ENCODE measurements at regions not wholly inside any gene's neighbourhood (a gene's known extent, or its start where the extent isn't known, plus 50 kb on each side); places are given as distances from the start of the nearest gene placed in this dataset.

DNA sequence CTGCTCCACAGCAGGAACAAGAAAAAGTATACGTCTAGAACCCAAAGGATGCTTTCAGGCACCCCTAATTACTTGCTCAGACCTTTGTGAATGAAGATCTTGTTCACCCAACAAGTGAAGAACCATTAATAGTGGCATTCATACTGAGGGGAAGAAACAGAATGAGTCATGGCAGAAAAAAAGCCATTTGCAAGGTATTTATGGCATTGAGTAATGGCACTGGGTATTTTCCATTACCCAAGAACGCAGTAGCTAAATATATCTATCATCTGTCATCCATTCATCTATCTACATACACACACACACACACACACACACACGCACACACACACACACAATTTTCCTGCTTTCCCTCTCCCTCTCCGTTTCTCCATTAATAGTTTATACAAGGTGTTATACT is 56.4 kb upstream of the XIRP2 start:
- H3K4me3 ChIP-seq (ENCODE audit: low read length in 2 of 2): no peak overlapping the region
- no peak for ATAC-seq (ENCODE audit: low FRiP score)
- 43 to 45% methylated on average over 4 of the region's 4 CpGs for whole genome bisulfite sequencing, 2 donors
- H3K4me1 ChIP-seq (ENCODE audit: control insufficient read depth in 1 of 2, insufficient read depth in 2 of 2, low read length in 2 of 2): no peaks in the 10 kb centered on the region
- H3K36me3 ChIP-seq (ENCODE audit: control insufficient read depth in 1 of 2, insufficient read depth in 2 of 2, low read length in 1 of 2): no peaks in the 10 kb centered on the region
- no peaks in the 10 kb centered on the region for H3K9me3 ChIP-seq (ENCODE audit: control insufficient read depth, low read length)
- H3K27me3 ChIP-seq (ENCODE audit: control insufficient read depth in 1 of 2, insufficient read depth in 2 of 2, low read length in 1 of 2): peaks cover 0 to 2% of the 10 kb centered on the region in 2 donors
- intact Hi-C loops (cut with DNase I): no loop called here
- DNase-seq: no peak
- no peak overlapping the region for H3K27ac ChIP-seq (ENCODE audit: low read depth in 1 of 2, low read length in 2 of 2)

- H3K36me3 ChIP-seq (ENCODE audit: control insufficient read depth in 1 of 2, insufficient read depth in 2 of 2, low read length in 1 of 2): no peaks in the 10 kb centered on the region
- H3K9me3 ChIP-seq (ENCODE audit: control insufficient read depth, low read length): no peaks in the 10 kb centered on the region
- no peaks in the 10 kb centered on the region for H3K4me1 ChIP-seq (ENCODE audit: control insufficient read depth in 1 of 2, insufficient read depth in 2 of 2, low read length in 2 of 2)
- intact Hi-C loops (cut with DNase I): no loop called here
- no peak overlapping the region for H3K4me3 ChIP-seq (ENCODE audit: low read length in 2 of 2)
- H3K27ac ChIP-seq (ENCODE audit: low read depth in 1 of 2, low read length in 2 of 2): no peak overlapping the region
- DNase-seq (no peak), ATAC-seq (ENCODE audit: low FRiP score) (no peak)
- H3K27me3 ChIP-seq (ENCODE audit: control insufficient read depth in 1 of 2, insufficient read depth in 2 of 2, low read length in 1 of 2): no peaks in the 10 kb centered on the region
These were observed 62.4 kb upstream of the XIRP2 start for GRCh38 chr2:166825914-166826313.

- ATAC-seq (ENCODE audit: low FRiP score) (no peak), DNase-seq (no peak)
- intact Hi-C loops (cut with DNase I): no loop called here
- peaks cover 0 to 2% of the 10 kb centered on the region in 2 donors for H3K4me1 ChIP-seq (ENCODE audit: control insufficient read depth in 1 of 2, insufficient read depth in 2 of 2, low read length in 2 of 2)
- WGBS, 2 donors: 72 to 79% methylated on average over 5 of the region's 5 CpGs
- H3K36me3 ChIP-seq (ENCODE audit: control insufficient read depth in 1 of 2, insufficient read depth in 2 of 2, low read length in 1 of 2): no peaks in the 10 kb centered on the region
- no peaks in the 10 kb centered on the region for H3K9me3 ChIP-seq (ENCODE audit: control insufficient read depth, low read length)
- H3K4me3 ChIP-seq (ENCODE audit: low read length in 2 of 2): no peak overlapping the region
- no peaks in the 10 kb centered on the region for H3K27me3 ChIP-seq (ENCODE audit: control insufficient read depth in 1 of 2, insufficient read depth in 2 of 2, low read length in 1 of 2)
- H3K27ac ChIP-seq (ENCODE audit: low read depth in 1 of 2, low read length in 2 of 2): no peak overlapping the region
These were observed 73.9 kb upstream of the XIRP2 start for GRCh38 chr2:166814335-166814734.

DNA sequence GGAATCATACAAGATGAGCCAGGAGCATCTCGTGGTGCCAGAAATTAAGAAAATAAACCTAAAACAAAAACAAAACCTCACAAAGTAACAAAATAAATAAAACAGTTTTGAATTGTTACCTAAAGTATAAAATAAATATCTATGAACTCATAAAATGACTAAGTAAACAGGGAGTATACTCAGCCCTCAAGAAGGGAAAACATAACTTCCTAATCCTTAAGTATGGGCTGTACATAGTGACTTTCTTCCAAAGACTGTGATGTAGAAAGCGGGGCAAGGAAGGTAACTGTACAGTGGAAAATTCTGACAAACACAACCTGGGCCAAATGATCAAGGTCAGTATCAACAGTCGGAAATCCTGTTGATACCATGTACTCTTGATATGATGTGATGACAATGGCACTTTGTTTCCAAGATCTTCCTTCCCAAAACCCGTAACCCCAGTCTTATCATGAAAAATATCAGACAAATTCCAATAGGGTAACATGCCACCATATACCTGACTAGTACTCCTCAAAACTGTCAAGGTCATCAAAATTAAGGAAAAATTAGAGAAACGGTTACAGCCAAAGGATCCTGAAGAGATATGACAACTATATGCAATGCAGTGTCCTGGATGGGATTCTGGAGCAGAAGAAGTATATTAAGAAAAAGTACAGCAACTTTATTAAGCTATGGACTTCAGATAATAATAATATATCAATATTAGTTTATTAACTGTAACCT is 76.0 kb upstream of the XIRP2 start:
- Histone ChIP-seq H3K27me3 (ENCODE audit: control insufficient read depth in 1 of 2, insufficient read depth in 2 of 2, low read length in 1 of 2) (no peaks in the 10 kb centered on the region), H3K4me3 (ENCODE audit: low read length in 2 of 2) (no peak overlapping the region), H3K4me1 (ENCODE audit: control insufficient read depth in 1 of 2, insufficient read depth in 2 of 2, low read length in 2 of 2) (peaks cover 0 to 2% of the 10 kb centered on the region in 2 donors), H3K27ac (ENCODE audit: low read depth in 1 of 2, low read length in 2 of 2) (no peak overlapping the region), H3K9me3 (ENCODE audit: control insufficient read depth, low read length) (no peaks in the 10 kb centered on the region), H3K36me3 (ENCODE audit: control insufficient read depth in 1 of 2, insufficient read depth in 2 of 2, low read length in 1 of 2) (no peaks in the 10 kb centered on the region)
- intact Hi-C loops (cut with DNase I): no loop called here
- 79 to 81% methylated on average over 5 of the region's 5 CpGs for WGBS, 2 donors
- no peak for ATAC-seq (ENCODE audit: low FRiP score)
- no peak for DNase-seq

DNA sequence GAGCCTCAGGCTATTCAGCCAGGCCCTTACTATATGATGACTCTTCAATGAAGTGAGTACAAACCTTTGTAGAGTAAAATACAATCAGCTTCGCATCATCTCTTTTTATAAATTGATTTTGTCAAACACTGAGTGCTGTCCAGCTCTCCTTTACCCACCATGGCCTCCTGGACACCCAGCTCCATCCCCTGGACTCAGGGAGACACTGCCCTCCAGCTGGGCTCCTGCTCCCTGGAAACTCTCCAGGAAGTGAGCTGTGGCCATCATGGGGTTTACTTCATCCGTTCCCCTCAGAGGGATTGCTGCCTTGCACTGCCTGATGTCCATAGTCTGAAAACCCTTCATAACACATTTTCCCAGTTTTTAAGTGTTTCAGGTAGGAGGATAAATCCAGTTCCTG is 82.5 kb upstream of the XIRP2 start:
- no peak overlapping the region for H3K27ac ChIP-seq (ENCODE audit: low read depth in 1 of 2, low read length in 2 of 2)
- H3K4me3 ChIP-seq (ENCODE audit: low read length in 2 of 2): no peak overlapping the region
- 83 to 84% methylated on average over 2 of the region's 2 CpGs for WGBS, 2 donors
- no peaks in the 10 kb centered on the region for H3K9me3 ChIP-seq (ENCODE audit: control insufficient read depth, low read length)
- no peak for ATAC-seq (ENCODE audit: low FRiP score)
- no peaks in the 10 kb centered on the region for H3K27me3 ChIP-seq (ENCODE audit: control insufficient read depth in 1 of 2, insufficient read depth in 2 of 2, low read length in 1 of 2)
- no peak for DNase-seq
- no peaks in the 10 kb centered on the region for H3K4me1 ChIP-seq (ENCODE audit: control insufficient read depth in 1 of 2, insufficient read depth in 2 of 2, low read length in 2 of 2)
- H3K36me3 ChIP-seq (ENCODE audit: control insufficient read depth in 1 of 2, insufficient read depth in 2 of 2, low read length in 1 of 2): no peaks in the 10 kb centered on the region
- intact Hi-C loops (cut with DNase I): no loop called here

DNA sequence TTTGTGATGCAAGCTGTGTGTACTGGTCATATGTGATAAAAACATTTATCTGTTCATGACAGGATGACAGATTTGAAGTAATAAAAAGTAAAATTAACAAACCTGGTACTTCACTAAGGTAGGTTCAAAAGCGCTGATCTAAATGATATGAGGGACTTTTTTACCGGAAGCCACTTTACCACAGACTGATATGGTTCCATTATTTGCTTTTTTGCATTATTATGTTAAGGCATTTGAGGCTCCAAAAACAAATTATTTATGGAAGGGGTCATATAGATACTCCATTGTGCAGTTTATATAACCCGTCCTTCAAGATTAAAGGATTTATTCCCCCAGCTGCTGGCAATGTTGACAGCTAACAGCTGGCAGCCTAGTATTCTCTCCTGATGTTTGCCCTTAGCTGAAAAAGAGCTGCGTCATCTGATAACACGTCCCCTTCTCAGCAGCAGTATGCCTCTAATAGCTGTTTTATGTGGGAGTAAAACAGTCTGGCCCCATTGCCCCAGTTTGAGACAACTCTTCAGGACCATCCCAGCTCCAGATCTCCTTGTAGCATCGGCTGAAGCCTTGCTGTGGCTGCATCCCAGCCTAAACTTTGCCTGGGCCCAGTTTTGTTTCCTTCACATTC is 84.8 kb upstream of the XIRP2 start:
- H3K27me3 ChIP-seq (ENCODE audit: control insufficient read depth in 1 of 2, insufficient read depth in 2 of 2, low read length in 1 of 2): no peaks in the 10 kb centered on the region
- H3K27ac ChIP-seq (ENCODE audit: low read depth in 1 of 2, low read length in 2 of 2): no peak overlapping the region
- ATAC-seq (ENCODE audit: low FRiP score): no peak
- DNase-seq: no peak
- H3K4me1 ChIP-seq (ENCODE audit: control insufficient read depth in 1 of 2, insufficient read depth in 2 of 2, low read length in 2 of 2): no peaks in the 10 kb centered on the region
- H3K36me3 ChIP-seq (ENCODE audit: control insufficient read depth in 1 of 2, insufficient read depth in 2 of 2, low read length in 1 of 2): no peaks in the 10 kb centered on the region
- no peaks in the 10 kb centered on the region for H3K9me3 ChIP-seq (ENCODE audit: control insufficient read depth, low read length)
- WGBS, 2 donors: 31 to 32% methylated on average over 6 of the region's 6 CpGs
- H3K4me3 ChIP-seq (ENCODE audit: low read length in 2 of 2): no peak overlapping the region
- intact Hi-C loops (cut with DNase I): no loop called here

GRCh38 chr2:166802475-166802874 is 85.8 kb upstream of the XIRP2 start:
- no peak for ATAC-seq (ENCODE audit: low FRiP score)
- no peaks in the 10 kb centered on the region for H3K36me3 ChIP-seq (ENCODE audit: control insufficient read depth in 1 of 2, insufficient read depth in 2 of 2, low read length in 1 of 2)
- WGBS, 2 donors: 34 to 45% methylated on average over 3 of the region's 3 CpGs

GRCh38 chr2:166792808-166793207 is 95.5 kb upstream of the XIRP2 start:
- no peaks in the 10 kb centered on the region for H3K27me3 ChIP-seq (ENCODE audit: control insufficient read depth in 1 of 2, insufficient read depth in 2 of 2, low read length in 1 of 2)
- no peak overlapping the region for H3K4me3 ChIP-seq (ENCODE audit: low read length in 2 of 2)
- no peaks in the 10 kb centered on the region for H3K4me1 ChIP-seq (ENCODE audit: control insufficient read depth in 1 of 2, insufficient read depth in 2 of 2, low read length in 2 of 2)
- WGBS, 2 donors: 84 to 85% methylated on average over 3 of the region's 3 CpGs
- no peaks in the 10 kb centered on the region for H3K36me3 ChIP-seq (ENCODE audit: control insufficient read depth in 1 of 2, insufficient read depth in 2 of 2, low read length in 1 of 2)
- intact Hi-C loops (cut with DNase I): no loop called here
- ATAC-seq (ENCODE audit: low FRiP score): no peak
- H3K27ac ChIP-seq (ENCODE audit: low read depth in 1 of 2, low read length in 2 of 2): no peak overlapping the region
- no peak for DNase-seq
- no peaks in the 10 kb centered on the region for H3K9me3 ChIP-seq (ENCODE audit: control insufficient read depth, low read length)

More at GRCh38 chr2:166802475-166802874, 85.8 kb upstream of the XIRP2 start:
- Histone ChIP-seq H3K27ac (ENCODE audit: low read depth in 1 of 2, low read length in 2 of 2) (no peak overlapping the region), H3K4me1 (ENCODE audit: control insufficient read depth in 1 of 2, insufficient read depth in 2 of 2, low read length in 2 of 2) (no peaks in the 10 kb centered on the region), H3K9me3 (ENCODE audit: control insufficient read depth, low read length) (no peaks in the 10 kb centered on the region), H3K27me3 (ENCODE audit: control insufficient read depth in 1 of 2, insufficient read depth in 2 of 2, low read length in 1 of 2) (no peaks in the 10 kb centered on the region), H3K4me3 (ENCODE audit: low read length in 2 of 2) (no peak overlapping the region)
- intact Hi-C loops (cut with DNase I): no loop called here
- DNase-seq: no peak

GRCh38 chr2:166786707-166787106 is 101.6 kb upstream of the XIRP2 start:
- Histone ChIP-seq H3K4me3 (ENCODE audit: low read length in 2 of 2) (no peak overlapping the region), H3K4me1 (ENCODE audit: control insufficient read depth in 1 of 2, insufficient read depth in 2 of 2, low read length in 2 of 2) (no peaks in the 10 kb centered on the region), H3K36me3 (ENCODE audit: control insufficient read depth in 1 of 2, insufficient read depth in 2 of 2, low read length in 1 of 2) (no peaks in the 10 kb centered on the region), H3K27me3 (ENCODE audit: control insufficient read depth in 1 of 2, insufficient read depth in 2 of 2, low read length in 1 of 2) (no peaks in the 10 kb centered on the region), H3K9me3 (ENCODE audit: control insufficient read depth, low read length) (no peaks in the 10 kb centered on the region), H3K27ac (ENCODE audit: low read depth in 1 of 2, low read length in 2 of 2) (no peak overlapping the region)
- WGBS, 2 donors: 50 to 61% methylated on average over 1 of the region's 1 CpG
- DNase-seq: no peak
- intact Hi-C loops (cut with DNase I): no loop called here
- no peak for ATAC-seq (ENCODE audit: low FRiP score)

Data from aorta (tissue), 5 donors.